ENCODE measurements at regions not wholly inside any gene's neighbourhood (a gene's known extent, or its start where the extent isn't known, plus 50 kb on each side); places are given as distances from the start of the nearest gene placed in this dataset.

- no peak for TF ChIP-seq JUN (IDR thresholded peaks at IDR 0.05; ENCODE audit: borderline replicate concordance, insufficient read depth, insufficient read length, low read depth)
- TF ChIP-seq, protein P1, sequence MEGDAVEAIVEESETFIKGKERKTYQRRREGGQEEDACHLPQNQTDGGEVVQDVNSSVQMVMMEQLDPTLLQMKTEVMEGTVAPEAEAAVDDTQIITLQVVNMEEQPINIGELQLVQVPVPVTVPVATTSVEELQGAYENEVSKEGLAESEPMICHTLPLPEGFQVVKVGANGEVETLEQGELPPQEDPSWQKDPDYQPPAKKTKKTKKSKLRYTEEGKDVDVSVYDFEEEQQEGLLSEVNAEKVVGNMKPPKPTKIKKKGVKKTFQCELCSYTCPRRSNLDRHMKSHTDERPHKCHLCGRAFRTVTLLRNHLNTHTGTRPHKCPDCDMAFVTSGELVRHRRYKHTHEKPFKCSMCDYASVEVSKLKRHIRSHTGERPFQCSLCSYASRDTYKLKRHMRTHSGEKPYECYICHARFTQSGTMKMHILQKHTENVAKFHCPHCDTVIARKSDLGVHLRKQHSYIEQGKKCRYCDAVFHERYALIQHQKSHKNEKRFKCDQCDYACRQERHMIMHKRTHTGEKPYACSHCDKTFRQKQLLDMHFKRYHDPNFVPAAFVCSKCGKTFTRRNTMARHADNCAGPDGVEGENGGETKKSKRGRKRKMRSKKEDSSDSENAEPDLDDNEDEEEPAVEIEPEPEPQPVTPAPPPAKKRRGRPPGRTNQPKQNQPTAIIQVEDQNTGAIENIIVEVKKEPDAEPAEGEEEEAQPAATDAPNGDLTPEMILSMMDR (IDR thresholded peaks at IDR 0.05; ENCODE audit: extremely low read depth in 1 of 2, insufficient read depth in 1 of 2, low read depth in 1 of 2, low read length in 2 of 2): no peak
Observed at GRCh38 chr12:45605624-45606023, 123.9 kb upstream of the ARID2 start.

Measured in endothelial cell of umbilical vein (primary cell).